ENCODE measurements at regions not wholly inside any gene's neighbourhood (a gene's known extent, or its start where the extent isn't known, plus 50 kb on each side); places are given as distances from the start of the nearest gene placed in this dataset.

DNA sequence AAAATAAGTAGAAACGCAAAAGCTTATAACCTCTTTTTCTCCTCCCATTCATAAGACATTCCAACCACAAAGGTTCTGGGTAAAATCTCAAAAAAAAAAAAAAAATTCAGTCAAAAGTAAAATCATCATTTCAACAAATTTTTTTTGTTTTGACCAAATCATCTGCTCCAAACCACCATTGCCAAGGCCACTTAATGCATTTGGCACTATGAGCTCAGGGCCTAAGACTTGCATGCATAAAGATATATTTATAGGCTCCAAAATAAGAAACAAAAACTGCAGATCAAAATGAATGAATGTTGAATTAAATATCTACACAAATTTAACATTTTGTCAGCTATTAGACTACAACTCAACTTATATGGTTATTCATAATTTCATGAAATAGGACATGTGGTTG is 331.1 kb upstream of the NFIA start:
- TF ChIP-seq POLR2A (IDR thresholded peaks at IDR 0.05): no peak
- TF ChIP-seq, protein P1, sequence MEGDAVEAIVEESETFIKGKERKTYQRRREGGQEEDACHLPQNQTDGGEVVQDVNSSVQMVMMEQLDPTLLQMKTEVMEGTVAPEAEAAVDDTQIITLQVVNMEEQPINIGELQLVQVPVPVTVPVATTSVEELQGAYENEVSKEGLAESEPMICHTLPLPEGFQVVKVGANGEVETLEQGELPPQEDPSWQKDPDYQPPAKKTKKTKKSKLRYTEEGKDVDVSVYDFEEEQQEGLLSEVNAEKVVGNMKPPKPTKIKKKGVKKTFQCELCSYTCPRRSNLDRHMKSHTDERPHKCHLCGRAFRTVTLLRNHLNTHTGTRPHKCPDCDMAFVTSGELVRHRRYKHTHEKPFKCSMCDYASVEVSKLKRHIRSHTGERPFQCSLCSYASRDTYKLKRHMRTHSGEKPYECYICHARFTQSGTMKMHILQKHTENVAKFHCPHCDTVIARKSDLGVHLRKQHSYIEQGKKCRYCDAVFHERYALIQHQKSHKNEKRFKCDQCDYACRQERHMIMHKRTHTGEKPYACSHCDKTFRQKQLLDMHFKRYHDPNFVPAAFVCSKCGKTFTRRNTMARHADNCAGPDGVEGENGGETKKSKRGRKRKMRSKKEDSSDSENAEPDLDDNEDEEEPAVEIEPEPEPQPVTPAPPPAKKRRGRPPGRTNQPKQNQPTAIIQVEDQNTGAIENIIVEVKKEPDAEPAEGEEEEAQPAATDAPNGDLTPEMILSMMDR (IDR thresholded peaks at IDR 0.05): no peak
- H3K4me3 ChIP-seq (ENCODE audit: low read depth, poor library complexity, severe bottlenecking): no peak overlapping the region
- 89 to 94% methylated on average over 1 of the region's 1 CpG for WGBS, 2 donors
- no peak for DNase-seq (ENCODE audit: low spot score in 2 of 2)
- intact Hi-C loops (cut with DNase I; ENCODE audit: low total_unique reads): no loop called here

DNA sequence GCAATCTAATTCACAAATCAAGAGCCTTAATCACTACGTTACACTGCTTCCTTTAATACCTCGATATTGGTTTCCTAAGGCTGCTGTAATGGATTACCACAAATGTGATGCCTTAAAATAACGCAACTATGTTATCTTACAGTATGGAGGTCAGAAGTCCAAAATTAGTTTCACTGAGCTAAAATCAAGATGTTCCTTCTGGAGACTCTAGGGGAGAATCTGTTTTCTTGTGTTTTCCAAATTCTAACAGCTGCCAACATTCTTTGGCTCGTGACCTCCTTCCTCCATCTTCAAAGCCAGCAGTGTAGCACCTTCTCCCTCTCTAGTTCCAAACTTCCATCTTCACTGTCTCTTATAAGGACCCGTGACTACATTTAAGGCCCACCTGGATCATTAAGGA is 335.0 kb upstream of the NFIA start:
- WGBS, 2 donors: 87 to 91% methylated on average over 5 of the region's 5 CpGs
- intact Hi-C loops (cut with DNase I; ENCODE audit: low total_unique reads): no loop called here

DNA sequence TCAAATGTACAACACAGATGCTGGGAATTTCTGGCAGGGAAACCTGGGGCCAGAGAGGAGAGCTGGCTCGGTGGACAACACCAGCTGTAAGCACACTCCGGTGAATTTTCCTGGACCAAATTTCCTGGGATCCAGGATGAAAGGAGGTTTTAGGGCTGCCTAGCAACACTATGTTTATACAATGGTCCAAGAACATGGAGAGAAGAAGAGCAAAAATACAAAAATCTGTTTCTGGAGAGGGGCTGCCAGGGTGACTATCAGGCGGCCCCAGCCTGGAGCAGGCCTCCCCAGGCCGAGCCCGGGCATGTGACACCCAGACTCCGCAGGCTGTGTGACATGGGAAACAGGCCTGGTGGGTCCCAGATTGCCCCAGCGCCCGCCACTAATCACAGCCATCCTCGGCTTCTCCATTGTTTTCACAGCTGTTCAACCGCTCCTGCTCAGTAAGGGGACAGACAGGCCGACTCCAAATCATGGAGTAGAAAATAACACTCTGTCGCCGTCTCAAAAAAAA is 336.0 kb upstream of the NFIA start:
- H3K4me3 ChIP-seq (ENCODE audit: low read depth, poor library complexity, severe bottlenecking): no peak overlapping the region
- TF ChIP-seq, protein P1 (IDR thresholded peaks at IDR 0.05): no peak
- no peak for TF ChIP-seq POLR2A (IDR thresholded peaks at IDR 0.05)
- no peak for DNase-seq (ENCODE audit: low spot score in 2 of 2)
- intact Hi-C loops (cut with DNase I; ENCODE audit: low total_unique reads): no loop called here
- 51 to 64% methylated on average over 13 of the region's 13 CpGs for WGBS, 2 donors

More for the DNA sequence above, 335.0 kb upstream of the NFIA start:
- no peak overlapping the region for H3K4me3 ChIP-seq (ENCODE audit: low read depth, poor library complexity, severe bottlenecking)
- TF ChIP-seq, protein P1 (IDR thresholded peaks at IDR 0.05): no peak
- TF ChIP-seq POLR2A (IDR thresholded peaks at IDR 0.05): no peak
- no peak for DNase-seq (ENCODE audit: low spot score in 2 of 2)

DNA sequence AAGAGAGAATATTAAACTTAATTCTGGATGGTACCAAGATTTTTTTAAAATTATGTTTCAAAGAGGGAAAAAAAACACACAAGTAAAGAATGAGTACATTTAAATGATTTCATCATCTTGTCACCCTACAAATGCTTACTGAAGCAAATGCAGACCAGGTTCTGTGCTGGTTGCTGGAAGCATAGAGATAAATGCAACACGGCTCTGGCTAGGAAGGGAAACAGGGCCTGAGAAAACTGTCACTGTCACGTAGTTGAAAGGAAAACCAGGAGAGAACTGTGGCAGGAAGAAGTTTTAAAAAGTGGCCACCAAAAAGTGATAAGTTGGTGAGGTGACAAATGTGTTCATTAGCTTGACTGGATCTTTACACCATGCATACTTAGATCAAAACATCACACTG is 336.9 kb upstream of the NFIA start:
- DNase-seq (ENCODE audit: low spot score in 2 of 2): no peak
- H3K4me3 ChIP-seq (ENCODE audit: low read depth, poor library complexity, severe bottlenecking): no peak overlapping the region
- whole genome bisulfite sequencing, 2 donors: 73 to 78% methylated on average over 2 of the region's 2 CpGs
- intact Hi-C loops (cut with DNase I; ENCODE audit: low total_unique reads): no loop called here
- no peak for TF ChIP-seq POLR2A (IDR thresholded peaks at IDR 0.05)
- TF ChIP-seq, protein P1 (IDR thresholded peaks at IDR 0.05): no peak

DNA sequence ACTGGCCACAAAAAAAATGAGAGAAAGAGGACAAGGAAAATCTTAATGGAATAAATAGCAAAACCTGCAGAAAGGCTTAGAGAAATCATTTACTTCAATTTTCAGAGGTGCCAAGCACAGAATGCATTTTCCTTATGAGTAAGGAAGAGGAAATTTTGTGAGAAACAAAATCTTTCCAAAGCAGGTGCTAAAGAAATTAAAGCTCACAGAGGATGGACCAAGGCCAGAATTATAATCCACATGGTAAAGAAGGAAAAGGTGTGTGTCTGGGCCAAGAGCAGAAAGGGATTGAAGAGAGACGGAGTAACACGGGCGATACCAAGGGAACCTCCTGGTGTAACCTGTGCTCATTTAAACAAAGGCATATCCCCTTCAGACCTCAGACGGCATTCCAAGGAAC is 340.0 kb upstream of the NFIA start:
- intact Hi-C loops (cut with DNase I; ENCODE audit: low total_unique reads): no loop called here
- WGBS, 2 donors: 77 to 97% methylated on average over 4 of the region's 4 CpGs
- TF ChIP-seq, protein P1 (IDR thresholded peaks at IDR 0.05): no peak
- no peak for TF ChIP-seq POLR2A (IDR thresholded peaks at IDR 0.05)

DNA sequence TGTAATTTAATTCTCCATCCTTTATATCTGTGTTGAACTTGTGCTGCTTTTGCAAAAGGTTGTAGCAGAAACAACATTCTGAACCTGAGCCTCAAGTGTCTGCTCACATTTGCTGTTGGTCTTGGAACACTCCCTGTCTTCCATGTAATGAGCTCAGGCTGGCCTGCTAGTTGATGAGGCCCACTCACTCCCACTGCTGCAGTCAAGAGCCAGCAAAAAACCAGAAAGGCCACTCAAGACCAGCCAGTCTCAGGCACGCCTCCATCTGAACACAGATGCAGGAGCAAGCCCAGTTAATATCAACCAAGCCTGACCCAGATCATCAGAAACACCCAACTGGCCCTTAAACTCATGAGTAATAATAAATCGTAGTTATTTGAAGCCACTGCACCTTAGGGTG is 342.2 kb upstream of the NFIA start:
- no peak overlapping the region for H3K4me3 ChIP-seq (ENCODE audit: low read depth, poor library complexity, severe bottlenecking)
- intact Hi-C loops (cut with DNase I; ENCODE audit: low total_unique reads): no loop called here
- no peak for DNase-seq (ENCODE audit: low spot score in 2 of 2)
- TF ChIP-seq, protein P1 (IDR thresholded peaks at IDR 0.05): no peak
- no peak for TF ChIP-seq POLR2A (IDR thresholded peaks at IDR 0.05)
- 76 to 86% methylated on average over 2 of the region's 2 CpGs for WGBS, 2 donors

More for the DNA sequence above, 340.0 kb upstream of the NFIA start:
- no peak overlapping the region for H3K4me3 ChIP-seq (ENCODE audit: low read depth, poor library complexity, severe bottlenecking)
- DNase-seq (ENCODE audit: low spot score in 2 of 2): no peak

Data from lower leg skin (tissue), 4 donors.